Mammary epithelial cell (primary cell): ENCODE measurements at regions not wholly inside any gene's neighbourhood (a gene's known extent, or its start where the extent isn't known, plus 50 kb on each side); places are given as distances from the start of the nearest gene placed in this dataset.

ENCODE experiments used
- CTCF ChIP-seq, 2 donors: IDR thresholded peaks in 1 of 2; conservative IDR thresholded peaks in 1 of 2; 2 replicates each; pipeline ENCODE4 v1.5.1; 2011 to 2012; ENCODE audit warnings: inconsistent platforms in 2 of 2, low read length in 2 of 2, mild to moderate bottlenecking in 2 of 2, control low read depth in 1 of 2, low read depth in 1 of 2; ENCODE audit not compliant: insufficient read depth in 1 of 2; ENCODE audit errors: extremely low read depth in 1 of 2
- EZH2 ChIP-seq: IDR thresholded peaks from 2 replicates; pipeline ENCODE4 v1.6.1; 2012; ENCODE audit warnings: low read length, inconsistent platforms, borderline replicate concordance

GRCh38 chr3:182723596-182723995 is 69.7 kb upstream of the ATP11B start:
- TF ChIP-seq CTCF (conservative IDR thresholded peaks at IDR 0.05 in 1 of 2, IDR thresholded peaks at IDR 0.05 in 1 of 2; ENCODE audit: extremely low read depth in 1 of 2, insufficient read depth in 1 of 2, low read depth in 1 of 2, low read length in 2 of 2) (no peak), EZH2 (no peak)
